Jurkat, Clone E6-1 (cell line): ENCODE measurements at regions not wholly inside any gene's neighbourhood (a gene's known extent, or its start where the extent isn't known, plus 50 kb on each side); places are given as distances from the start of the nearest gene placed in this dataset.

Experiments
- DNase-seq: peaks from one replicate; pipeline ENCODE4 v3.0.0-alpha.2; 2011; ENCODE audit warnings: low read depth, low spot score
- H3K4me3 ChIP-seq: 2 replicates; pipeline ENCODE4 v1.5.1; 2011; ENCODE audit warnings: mild to moderate bottlenecking, low read length, control low read depth, moderate library complexity

- no peak for DNase-seq
- H3K4me3 ChIP-seq, result no peak overlapping the region
Measured at GRCh38 chr12:124452576-124453331, 114.7 kb downstream of the NCOR2 start.

- no peak for DNase-seq
- H3K4me3 ChIP-seq, result no peak overlapping the region
Measured at GRCh38 chr12:124451637-124452243, 115.7 kb downstream of the NCOR2 start.

- no peak overlapping the region for H3K4me3 ChIP-seq
- peak; percentile 21 for DNase-seq
Measured at GRCh38 chr12:124451016-124451415, 116.4 kb downstream of the NCOR2 start.

GRCh38 chr12:124450376-124450750 is 117.0 kb downstream of the NCOR2 start:
- DNase-seq, result no peak
- H3K4me3 ChIP-seq, result no peak overlapping the region

GRCh38 chr12:124449623-124450375 is 117.6 kb downstream of the NCOR2 start:
- DNase-seq, result no peak
- H3K4me3 ChIP-seq, result no peak overlapping the region

- no peak overlapping the region for H3K4me3 ChIP-seq
- DNase-seq, result no peak
Measured at GRCh38 chr12:124448955-124449622, 118.3 kb downstream of the NCOR2 start.

- no peak overlapping the region for H3K4me3 ChIP-seq
- no peak for DNase-seq
Measured at GRCh38 chr12:124448241-124448954, 119.0 kb downstream of the NCOR2 start.

- no peak for DNase-seq
- no peak overlapping the region for H3K4me3 ChIP-seq
Measured at GRCh38 chr12:124446364-124446763, 121.0 kb downstream of the NCOR2 start.

GRCh38 chr12:124445826-124446225 is 121.6 kb downstream of the NCOR2 start:
- DNase-seq, result no peak
- H3K4me3 ChIP-seq, result no peak overlapping the region

- no peak for DNase-seq
- no peak overlapping the region for H3K4me3 ChIP-seq
Measured at GRCh38 chr12:124445121-124445718, 122.2 kb downstream of the NCOR2 start.

- DNase-seq, result no peak
- no peak overlapping the region for H3K4me3 ChIP-seq
Measured at GRCh38 chr12:124443931-124444712, 123.3 kb downstream of the NCOR2 start.

GRCh38 chr12:124442772-124443445 is 124.5 kb downstream of the NCOR2 start:
- no peak for DNase-seq
- H3K4me3 ChIP-seq, result no peak overlapping the region

GRCh38 chr12:124442281-124442680 is 125.1 kb downstream of the NCOR2 start:
- H3K4me3 ChIP-seq, result no peak overlapping the region
- no peak for DNase-seq

- no peak for DNase-seq
- H3K4me3 ChIP-seq, result no peak overlapping the region
Measured at GRCh38 chr12:124441443-124442194, 125.8 kb downstream of the NCOR2 start.

GRCh38 chr12:124440841-124441381 is 126.5 kb downstream of the NCOR2 start:
- no peak overlapping the region for H3K4me3 ChIP-seq
- no peak for DNase-seq

- DNase-seq, result no peak
- H3K4me3 ChIP-seq, result no peak overlapping the region
Measured at GRCh38 chr12:124440031-124440626, 127.3 kb downstream of the NCOR2 start.
